GM04504 (cell line): ENCODE measurements at regions not wholly inside any gene's neighbourhood (a gene's known extent, or its start where the extent isn't known, plus 50 kb on each side); places are given as distances from the start of the nearest gene placed in this dataset.
"Not testable (repeated sequence)": the region's sequence is repeated elsewhere in the genome, so short reads cannot be mapped to it uniquely, and the experiment has no call there.

Experiments
- DNase-seq: peaks from one replicate; pipeline ENCODE4 v3.0.0-alpha.2; 2012; ENCODE audit warnings: low read depth

- DNase-seq: no peak
Measured at GRCh38 chr2:236348279-236348678, 84.1 kb upstream of the ASB18 start.

GRCh38 chr2:236348976-236349375 is 84.8 kb upstream of the ASB18 start:
- no peak for DNase-seq

- no peak for DNase-seq
Measured at GRCh38 chr2:236350426-236350825, 86.2 kb upstream of the ASB18 start.

DNA sequence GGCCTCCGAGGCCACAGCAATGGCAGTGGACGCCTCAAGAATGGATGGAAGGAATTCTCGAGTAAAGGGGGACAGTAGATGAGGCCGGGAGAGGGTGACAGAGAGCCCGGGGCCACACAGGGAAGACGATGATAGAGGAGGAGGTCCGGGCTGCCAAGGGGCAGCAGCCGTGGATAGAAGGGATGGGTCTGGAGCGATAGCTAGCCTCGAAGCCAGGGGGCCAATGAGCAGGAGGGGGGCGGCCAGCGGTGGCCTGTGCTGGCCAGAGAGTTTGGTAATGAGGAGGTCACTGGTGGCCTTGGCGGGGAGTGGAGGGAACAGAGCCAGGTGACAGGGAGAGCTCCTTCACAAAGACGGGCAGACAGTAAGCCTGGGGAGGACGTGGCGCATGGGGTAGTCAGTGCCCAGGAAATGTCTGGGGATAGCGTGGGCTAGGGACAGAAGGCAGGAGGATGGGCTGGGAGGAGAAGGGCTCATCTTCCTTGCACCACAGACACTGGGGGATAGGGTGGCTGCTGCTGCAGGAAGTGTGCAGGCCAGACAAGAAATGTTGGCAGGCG is 87.8 kb upstream of the ASB18 start:
- DNase-seq: no peak

GRCh38 chr2:236352761-236353593 is 88.8 kb upstream of the ASB18 start:
- no peak for DNase-seq

- no peak for DNase-seq
Measured at GRCh38 chr2:236353594-236353942, 89.4 kb upstream of the ASB18 start.

DNA sequence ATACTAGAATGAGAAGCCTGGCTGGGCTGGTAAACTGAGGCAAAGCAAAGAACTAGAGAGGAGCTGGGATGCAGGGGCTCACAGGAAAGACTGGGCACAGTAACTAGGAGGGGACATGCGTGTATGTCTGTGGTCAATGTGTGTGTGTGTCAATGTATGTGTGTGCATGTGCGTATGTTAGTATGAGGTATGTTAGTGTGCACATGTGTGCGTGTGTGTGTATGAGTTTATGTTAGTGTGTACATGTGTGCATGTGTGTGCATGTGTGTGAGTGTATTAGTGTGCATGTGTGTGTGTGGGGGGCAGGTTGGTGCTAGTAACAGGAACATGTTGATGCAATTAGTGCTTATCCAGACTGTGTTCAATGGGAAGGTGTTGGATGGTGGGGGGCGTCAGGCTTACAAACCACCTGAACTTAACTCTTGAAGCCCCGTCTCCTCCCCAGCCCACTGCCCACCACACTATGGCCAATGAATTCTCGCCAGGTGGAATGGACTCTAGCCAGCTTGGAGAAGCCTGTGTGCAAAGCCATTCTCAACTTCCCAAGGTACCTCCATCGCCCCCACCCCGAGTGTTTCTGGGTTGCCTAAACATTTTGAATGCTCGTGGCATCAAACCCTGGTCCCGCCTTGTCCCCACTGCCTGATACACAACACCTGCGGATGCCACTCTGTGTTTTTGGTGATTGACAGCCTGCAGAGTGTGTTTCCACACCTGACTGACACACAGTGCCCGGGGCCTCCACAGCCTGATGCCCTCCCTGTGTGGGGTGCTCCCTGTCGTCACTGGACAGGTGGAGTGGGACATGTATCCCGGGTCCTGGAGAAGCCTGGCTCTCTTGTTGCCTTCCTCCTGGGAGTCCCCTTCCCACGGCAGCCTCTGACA is 90.1 kb upstream of the ASB18 start:
- DNase-seq: no peak

DNA sequence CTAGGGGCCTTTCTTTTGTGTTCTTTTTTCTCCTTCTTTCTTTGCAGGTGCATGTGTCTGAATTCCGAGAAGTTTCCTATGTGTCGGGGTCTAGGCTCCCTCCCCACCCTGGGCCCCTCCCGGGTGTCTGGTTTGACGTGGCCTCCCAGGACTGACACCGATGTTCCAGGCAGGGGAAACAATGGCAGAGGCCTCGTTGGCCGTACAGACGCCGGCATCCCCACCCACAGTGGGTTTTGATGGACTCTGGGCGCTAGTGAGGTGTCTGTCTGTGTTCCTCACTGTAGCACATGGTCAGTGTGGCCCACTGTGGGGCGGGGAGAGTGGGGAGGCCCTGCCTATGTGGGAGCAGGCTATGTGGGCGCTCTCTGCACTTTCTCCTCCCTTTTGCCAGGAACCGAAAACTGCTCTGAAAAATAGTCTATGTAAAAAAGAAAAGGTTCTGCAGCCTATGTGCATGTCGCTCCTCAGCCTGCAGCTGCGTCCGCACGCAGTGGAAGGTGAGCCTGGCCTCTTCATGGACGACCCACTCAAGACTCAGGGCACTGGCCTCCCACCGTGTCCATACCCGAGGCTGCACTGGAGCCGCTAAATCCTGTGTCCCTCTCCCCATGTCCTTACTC is 90.9 kb upstream of the ASB18 start:
- DNase-seq: no peak

GRCh38 chr2:236355911-236356310 is 91.7 kb upstream of the ASB18 start:
- DNase-seq: no peak

GRCh38 chr2:236356321-236356720 is 92.1 kb upstream of the ASB18 start:
- DNase-seq: not testable (repeated sequence)

- not testable (repeated sequence) for DNase-seq
Measured at GRCh38 chr2:236358482-236358881, 94.3 kb upstream of the ASB18 start.

- no peak for DNase-seq
Measured at GRCh38 chr2:236359426-236360045, 95.3 kb upstream of the ASB18 start.

- DNase-seq: no peak
Measured at GRCh38 chr2:236360496-236360895, 96.3 kb upstream of the ASB18 start.

GRCh38 chr2:236363711-236364277 is 99.6 kb upstream of the ASB18 start:
- no peak for DNase-seq

- DNase-seq: no peak
Measured at GRCh38 chr2:236365258-236366048, 101.2 kb upstream of the ASB18 start.

GRCh38 chr2:236366049-236366387 is 101.8 kb upstream of the ASB18 start:
- DNase-seq: no peak

GRCh38 chr2:236366397-236366796 is 102.2 kb upstream of the ASB18 start:
- no peak for DNase-seq

DNA sequence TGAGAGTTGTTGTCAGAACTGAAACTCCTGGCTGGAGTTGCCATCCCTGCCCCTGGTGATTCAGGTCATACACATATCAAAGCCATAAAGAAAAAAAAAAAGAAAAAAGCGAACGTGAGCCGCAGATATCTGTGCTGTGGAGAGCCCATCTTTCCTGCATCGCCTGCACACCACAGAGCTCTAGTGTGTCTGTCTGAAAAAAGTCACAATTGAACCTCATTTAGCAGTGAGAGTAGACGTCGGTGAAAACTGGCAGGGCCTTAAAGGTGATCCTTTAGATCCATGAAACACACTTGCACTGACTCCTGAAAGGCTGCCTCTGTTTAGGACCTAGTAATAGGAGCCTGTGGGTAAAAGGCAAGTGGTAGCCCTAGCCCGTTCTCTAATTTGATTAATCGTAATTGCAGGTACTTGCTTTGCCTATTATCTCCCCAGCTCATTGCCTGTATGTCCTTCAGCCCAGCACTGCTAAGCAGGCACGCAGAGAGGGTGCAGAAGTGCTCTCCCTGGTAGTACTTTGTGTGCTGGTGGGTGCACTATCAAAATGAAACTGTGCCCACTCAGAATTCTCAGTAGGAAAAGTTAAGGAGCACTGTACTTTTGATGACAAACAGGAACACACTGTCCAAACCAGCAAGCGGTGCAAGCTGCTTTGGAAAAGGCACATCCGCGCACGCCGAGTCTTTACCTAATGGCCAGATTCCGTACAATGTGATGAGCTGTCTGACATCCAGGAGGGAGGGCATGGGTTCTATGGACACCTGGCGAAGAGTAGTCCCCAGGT is 103.5 kb upstream of the ASB18 start:
- DNase-seq: no peak

- DNase-seq: no peak
Measured at GRCh38 chr2:236369661-236370062, 105.5 kb upstream of the ASB18 start.

DNA sequence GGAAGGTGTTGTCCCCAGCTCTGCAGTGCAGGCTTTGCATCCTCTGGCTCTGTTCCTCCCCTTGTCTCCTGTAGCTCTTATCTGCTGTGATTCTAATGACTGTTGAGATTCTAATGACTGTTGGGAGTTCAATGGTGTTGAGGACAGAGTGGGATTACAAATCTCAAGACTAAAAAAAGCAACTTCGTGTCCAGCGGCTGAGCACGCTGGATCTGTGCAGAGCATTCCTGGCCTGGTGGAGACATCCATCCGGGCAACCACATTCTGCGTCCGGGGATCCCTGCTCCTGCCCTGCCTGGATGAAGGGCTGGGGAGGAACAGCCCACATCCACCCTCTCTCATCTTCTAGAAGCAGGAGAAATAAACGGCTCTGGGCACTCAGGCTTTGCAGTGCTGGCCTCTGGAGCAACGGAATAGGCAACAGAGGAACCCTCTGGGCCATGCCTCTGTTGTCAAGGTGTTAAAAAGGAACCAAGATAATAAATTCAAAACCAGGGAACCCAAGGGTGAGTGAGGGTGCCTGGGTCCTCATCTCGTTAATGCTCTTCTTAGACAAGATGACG is 106.7 kb upstream of the ASB18 start:
- DNase-seq: no peak
